Pancreas (tissue), 10 donors: ENCODE measurements at regions not wholly inside any gene's neighbourhood (a gene's known extent, or its start where the extent isn't known, plus 50 kb on each side); places are given as distances from the start of the nearest gene placed in this dataset.

Experiments used
- ATAC-seq, 4 donors: fragments of 200-7000 bp; cut with Tn5 transposase; one replicate each; pipeline versions ENCODE4 v1.8.0 to v1.9.1; 2020; ENCODE audit warnings: mild to moderate bottlenecking in 4 of 4, moderate library complexity in 4 of 4
- DNase-seq, 6 donors: peaks; one replicate each; pipeline ENCODE4 v3.0.0-alpha.2; 2020
- FAIRE-seq: peaks from 2 replicates; lab custom pipeline; 2012; peaks lifted over from hg19 to GRCh38; lab: Jason Lieb, UNC
- H3K27ac ChIP-seq, 4 donors: fragments of 200-600 bp; sonication (generic); 1 replicate in 3 of 4; 2 replicates in 1 of 4; pipeline versions ENCODE4 v1.5.0 to v1.8.0; 2020
- H3K27me3 ChIP-seq, 4 donors: fragments of 200-600 bp; one replicate each; pipeline ENCODE4 v1.8.0; 2021
- H3K36me3 ChIP-seq, 3 donors: fragments of 200-600 bp; sonication (generic) in 1 of 3; one replicate each; pipeline versions ENCODE4 v1.5.0 to v1.8.0; 2020 to 2021
- H3K4me1 ChIP-seq, 3 donors: fragments of 200-600 bp; one replicate each; pipeline ENCODE4 v1.8.0; 2021
- H3K4me3 ChIP-seq, 4 donors: fragments of 200-600 bp; sonication (generic) in 2 of 4; one replicate each; pipeline versions ENCODE4 v1.5.0 to v1.8.0; 2020 to 2021
- H3K9me3 ChIP-seq, 4 donors: fragments of 200-600 bp; one replicate each; pipeline ENCODE4 v1.8.0; 2021
- WGBS, 2 donors: extraction: QIAGEN DNeasy Blood & Tissue Kit; methylation state at CpG; one replicate each; pipeline ENCODE4 v1.1.7; 2013; 5-methylcytosine and 5-hydroxymethylcytosine counted together
- intact Hi-C, 3 donors: fragments of 100-400 bp; cut with DNase I; formaldehyde crosslinking; loops; one replicate each; pipeline versions ENCODE4 v1.11.1 to v1.14.2; 2022
- TF ChIP-seq, protein P1 (sequence below), 4 donors: fragments of 200-600 bp; sonication (generic) in 3 of 4; IDR thresholded peaks; one replicate each; pipeline versions ENCODE4 v1.5.0 to v1.8.0; 2021; ENCODE audit warnings: antibody characterized with exemption in 4 of 4
- donor health status: healthy with polysubstance abuse.
- donor health status: DM: no; HTN: no; CAD: no; lungs with moderate emphysema.
- donor health status: DM: no; HTN: no; CAD: no.
- donor health status: control.
- donor health status: control.
- donor health status: Bipolar disorder and iron deficiency.
- donor health status: DM: yes; HTN: yes; CAD: no.
- donor health status: DM: no; HTN: no; CAD: no.
- donor health status: DM: no; HTN: no; CAD: no.
- donor health status: DM: yes; HTN: yes; CAD: no.

DNA sequence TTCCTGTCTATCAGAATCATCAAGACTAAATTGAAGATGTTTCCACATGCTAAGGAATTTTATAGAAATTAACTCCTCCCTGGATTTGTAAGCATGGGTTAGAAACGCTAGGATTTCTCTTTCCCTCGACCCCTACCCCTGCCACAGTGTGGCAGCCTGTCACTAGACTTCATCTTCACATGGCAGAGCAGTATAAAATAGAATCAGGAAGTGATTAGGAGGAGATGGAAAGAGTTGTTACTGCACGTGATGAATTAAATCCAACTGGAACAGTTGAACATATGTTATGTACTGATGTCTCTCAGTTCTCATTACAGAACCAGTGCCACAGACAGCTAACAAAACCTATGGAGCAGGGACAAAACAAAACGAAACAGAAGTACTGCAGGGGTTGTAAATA lies 130.0 kb upstream of the BNIP2 start:
- no peaks in the 10 kb centered on the region for H3K9me3 ChIP-seq
- DNase-seq (no peak), ATAC-seq (no peak), FAIRE-seq (no peak)
- no peaks in the 10 kb centered on the region for H3K4me1 ChIP-seq
- H3K27ac ChIP-seq, result no peak overlapping the region
- H3K36me3 ChIP-seq, result no peaks in the 10 kb centered on the region
- TF ChIP-seq, protein P1, sequence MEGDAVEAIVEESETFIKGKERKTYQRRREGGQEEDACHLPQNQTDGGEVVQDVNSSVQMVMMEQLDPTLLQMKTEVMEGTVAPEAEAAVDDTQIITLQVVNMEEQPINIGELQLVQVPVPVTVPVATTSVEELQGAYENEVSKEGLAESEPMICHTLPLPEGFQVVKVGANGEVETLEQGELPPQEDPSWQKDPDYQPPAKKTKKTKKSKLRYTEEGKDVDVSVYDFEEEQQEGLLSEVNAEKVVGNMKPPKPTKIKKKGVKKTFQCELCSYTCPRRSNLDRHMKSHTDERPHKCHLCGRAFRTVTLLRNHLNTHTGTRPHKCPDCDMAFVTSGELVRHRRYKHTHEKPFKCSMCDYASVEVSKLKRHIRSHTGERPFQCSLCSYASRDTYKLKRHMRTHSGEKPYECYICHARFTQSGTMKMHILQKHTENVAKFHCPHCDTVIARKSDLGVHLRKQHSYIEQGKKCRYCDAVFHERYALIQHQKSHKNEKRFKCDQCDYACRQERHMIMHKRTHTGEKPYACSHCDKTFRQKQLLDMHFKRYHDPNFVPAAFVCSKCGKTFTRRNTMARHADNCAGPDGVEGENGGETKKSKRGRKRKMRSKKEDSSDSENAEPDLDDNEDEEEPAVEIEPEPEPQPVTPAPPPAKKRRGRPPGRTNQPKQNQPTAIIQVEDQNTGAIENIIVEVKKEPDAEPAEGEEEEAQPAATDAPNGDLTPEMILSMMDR (IDR thresholded peaks at IDR 0.05), result no peak
- 21 to 24% methylated on average over 4 of the region's 4 CpGs for WGBS, 2 donors
- H3K4me3 ChIP-seq, result no peak overlapping the region
- H3K27me3 ChIP-seq, result peaks cover 0 to 19% (median 0%) of the 10 kb centered on the region in 4 donors
- intact Hi-C loops, result no loop called here

DNA sequence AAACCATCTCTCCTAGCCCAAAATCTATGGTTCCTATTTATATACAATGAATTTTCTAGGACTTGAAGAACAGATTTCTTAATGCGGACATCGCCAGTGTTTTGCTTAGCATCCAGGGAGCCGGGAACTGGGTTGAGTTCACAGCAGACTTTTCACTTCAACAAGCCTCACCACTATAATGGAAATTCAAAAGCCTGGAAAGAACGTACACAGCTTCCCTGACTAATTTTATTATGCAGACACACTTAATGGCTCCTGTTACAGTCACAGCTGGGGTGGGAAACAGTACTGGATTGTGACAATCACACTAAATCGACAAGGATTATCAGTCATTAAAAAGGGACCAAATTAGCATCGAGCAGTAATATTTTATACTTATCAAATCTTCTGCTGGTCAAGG lies 129.2 kb upstream of the BNIP2 start:
- TF ChIP-seq, protein P1 (IDR thresholded peaks at IDR 0.05), result no peak
- FAIRE-seq, result no peak
- H3K4me3 ChIP-seq, result no peak overlapping the region
- 37 to 46% methylated on average over 6 of the region's 6 CpGs for WGBS, 2 donors
- intact Hi-C loops, result no loop called here
- H3K9me3 ChIP-seq, result no peaks in the 10 kb centered on the region
- no peak overlapping the region for H3K27ac ChIP-seq
- ATAC-seq, result no peak
- H3K36me3 ChIP-seq, result no peaks in the 10 kb centered on the region
- peaks cover 0 to 19% (median 0%) of the 10 kb centered on the region in 4 donors for H3K27me3 ChIP-seq
- DNase-seq, result no peak
- H3K4me1 ChIP-seq, result no peaks in the 10 kb centered on the region

DNA sequence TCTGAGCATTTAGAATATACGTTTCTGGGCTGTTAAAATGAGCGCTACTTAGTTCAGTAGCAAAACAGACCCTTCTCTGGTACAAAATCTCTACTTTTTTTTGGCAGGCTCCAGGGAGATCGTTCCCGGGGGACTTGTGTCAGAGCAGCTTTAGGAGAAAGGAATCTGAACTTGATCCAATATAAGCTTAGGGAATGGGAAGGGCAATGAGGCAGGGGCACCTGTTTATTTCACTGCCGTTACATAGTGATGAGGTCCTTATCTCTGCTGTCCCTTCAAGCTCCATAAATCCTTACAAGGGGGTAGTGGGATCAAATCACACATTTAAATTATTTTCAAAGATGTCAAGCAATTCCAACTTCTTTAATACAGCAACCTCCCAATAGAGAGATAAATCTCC lies 128.7 kb upstream of the BNIP2 start:
- no peak overlapping the region for H3K27ac ChIP-seq
- TF ChIP-seq, protein P1 (IDR thresholded peaks at IDR 0.05), result no peak
- no peaks in the 10 kb centered on the region for H3K9me3 ChIP-seq
- peaks cover 0 to 19% (median 0%) of the 10 kb centered on the region in 4 donors for H3K27me3 ChIP-seq
- no peak overlapping the region for H3K4me3 ChIP-seq
- ATAC-seq (no peak), FAIRE-seq (no peak), DNase-seq (no peak)
- intact Hi-C loops, result no loop called here
- WGBS, 2 donors, result 36 to 51% methylated on average over 5 of the region's 5 CpGs
- no peaks in the 10 kb centered on the region for H3K4me1 ChIP-seq
- H3K36me3 ChIP-seq, result no peaks in the 10 kb centered on the region

DNA sequence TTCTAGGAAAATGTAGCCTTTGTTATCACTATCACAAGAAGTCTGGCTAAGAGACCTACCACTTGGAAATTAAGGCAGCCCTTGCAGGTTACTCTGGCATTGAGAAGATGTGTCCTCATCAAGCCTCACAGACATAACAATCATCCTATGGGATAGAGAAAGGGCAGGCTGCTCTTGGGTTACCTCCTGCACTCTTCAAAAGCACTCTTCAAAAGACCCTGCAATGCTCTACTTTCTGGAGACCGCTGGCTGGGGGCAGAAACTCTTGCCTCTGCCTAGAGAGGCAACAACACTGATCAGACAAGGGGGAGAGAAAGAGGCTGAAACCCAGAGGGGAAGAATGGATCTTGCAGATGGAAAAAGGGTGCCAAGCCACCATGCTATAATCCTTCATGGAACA lies 127.9 kb upstream of the BNIP2 start:
- intact Hi-C loops, result no loop called here
- no peak for ATAC-seq
- H3K4me1 ChIP-seq, result no peaks in the 10 kb centered on the region
- no peaks in the 10 kb centered on the region for H3K9me3 ChIP-seq
- 58 to 67% methylated on average over 1 of the region's 1 CpG for WGBS, 2 donors
- H3K4me3 ChIP-seq, result no peak overlapping the region
- no peak for FAIRE-seq
- H3K27ac ChIP-seq, result no peak overlapping the region
- no peaks in the 10 kb centered on the region for H3K36me3 ChIP-seq
- peaks cover 0 to 19% (median 0%) of the 10 kb centered on the region in 4 donors for H3K27me3 ChIP-seq
- DNase-seq, result no peak
- TF ChIP-seq, protein P1 (IDR thresholded peaks at IDR 0.05), result no peak

DNA sequence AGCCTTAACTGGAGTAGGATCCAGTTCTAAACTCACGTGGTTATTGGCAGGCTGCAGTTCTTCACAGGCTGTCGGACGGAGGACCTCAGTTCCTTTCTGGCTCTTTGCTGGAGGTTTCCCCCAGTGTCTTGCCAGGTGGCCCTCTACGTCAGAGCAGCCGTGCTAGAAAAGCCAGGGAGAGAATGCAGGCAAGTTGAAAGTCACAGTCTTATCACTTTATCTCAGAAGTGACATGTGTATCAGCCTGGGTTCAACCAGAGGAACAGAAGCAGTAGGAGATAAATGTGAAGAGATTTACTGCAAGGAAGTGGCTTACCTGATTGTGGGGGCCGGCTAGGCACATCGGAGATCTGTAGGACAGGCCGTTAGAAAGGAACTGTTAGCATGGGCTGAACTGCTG lies 125.3 kb upstream of the BNIP2 start:
- H3K27me3 ChIP-seq, result peaks cover 0 to 18% (median 0%) of the 10 kb centered on the region in 4 donors
- DNase-seq, result no peak
- intact Hi-C loops, result no loop called here
- TF ChIP-seq, protein P1 (IDR thresholded peaks at IDR 0.05), result no peak
- 39 to 46% methylated on average over 8 of the region's 8 CpGs for WGBS, 2 donors
- FAIRE-seq, result no peak
- no peak for ATAC-seq
- no peaks in the 10 kb centered on the region for H3K4me1 ChIP-seq
- no peak overlapping the region for H3K4me3 ChIP-seq
- H3K27ac ChIP-seq, result no peak overlapping the region
- no peaks in the 10 kb centered on the region for H3K36me3 ChIP-seq
- no peaks in the 10 kb centered on the region for H3K9me3 ChIP-seq
